Activated CD4-positive, alpha-beta T cell treated with anti-CD3 and anti-CD28 coated beads, Interleukin-2, amount 10 ng/mL, durations not matched to agents 7 days and 5 days (primary cell): ENCODE measurements at regions not wholly inside any gene's neighbourhood (a gene's known extent, or its start where the extent isn't known, plus 50 kb on each side); places are given as distances from the start of the nearest gene placed in this dataset.

Experiments used
- CTCF ChIA-PET: fragments of 350-600 bp; sonication (Branson Sonifier 250); formaldehyde crosslinking; loops from one replicate; lab custom pipeline; 2021; ENCODE audit warnings: antibody characterized with exemption; lab: Charles Lee
- POLR2A ChIA-PET: fragments of 350-600 bp; sonication (Branson Sonifier 250); formaldehyde crosslinking; loops from one replicate; lab custom pipeline; 2021; ENCODE audit warnings: antibody characterized with exemption; lab: Charles Lee
- DNase-seq: peaks from one replicate; pipeline ENCODE4 v3.0.0-alpha.2; 2020
- H3K27ac Mint-ChIP-seq: one replicate; pipeline ENCODE4 v1.8.0; 2021; ENCODE audit warnings: mild to moderate bottlenecking, moderate library complexity, mixed read lengths
- H3K27me3 Mint-ChIP-seq: one replicate; pipeline ENCODE4 v1.8.0; 2021; ENCODE audit warnings: mixed read lengths
- H3K36me3 Mint-ChIP-seq: one replicate; pipeline ENCODE4 v1.8.0; 2021; ENCODE audit warnings: low read depth, mixed read lengths
- H3K4me1 Mint-ChIP-seq: one replicate; pipeline ENCODE4 v1.8.0; 2021; ENCODE audit warnings: mixed read lengths
- H3K4me3 Mint-ChIP-seq: one replicate; pipeline ENCODE4 v1.8.0; 2021; ENCODE audit warnings: mild to moderate bottlenecking, moderate library complexity, mixed read lengths
- H3K9me3 Mint-ChIP-seq: one replicate; pipeline ENCODE4 v1.8.0; 2021; ENCODE audit warnings: mixed read lengths

DNA sequence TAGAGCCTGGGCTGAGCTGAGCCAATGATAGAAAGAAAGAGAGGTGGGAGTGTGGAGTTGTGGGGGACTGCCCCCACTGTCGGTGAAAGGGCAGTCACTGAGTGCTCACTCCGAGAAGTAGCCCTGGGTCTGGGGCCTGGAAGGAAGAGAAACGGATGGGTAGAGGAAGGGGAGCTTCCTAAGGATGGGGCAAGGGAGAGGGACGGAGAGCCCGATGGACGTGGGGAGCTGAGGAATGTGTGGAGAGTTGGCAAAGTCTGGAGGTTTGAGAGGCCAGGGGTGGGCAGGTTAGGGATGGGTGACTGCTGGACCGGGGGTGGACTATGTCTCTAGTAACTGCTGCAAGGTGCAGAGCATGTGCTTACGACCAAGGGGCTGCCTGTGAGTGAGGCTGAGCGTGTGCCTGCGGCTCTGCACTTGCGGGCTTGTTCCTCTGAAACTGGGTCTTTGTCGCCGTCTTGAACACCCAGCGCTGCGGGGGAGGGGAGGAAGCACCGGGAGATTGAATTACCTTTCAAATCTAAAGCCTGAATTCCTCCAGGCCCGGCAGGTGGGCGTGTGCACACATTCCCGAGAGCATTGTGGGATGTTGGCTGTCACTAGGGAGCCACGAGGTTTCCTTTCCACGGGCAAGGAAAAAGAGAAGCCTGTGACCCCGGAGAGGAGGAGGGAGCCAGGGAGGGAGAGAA, 76.4 kb upstream of the ARAP3 start:
- peaks cover 41% of the 10 kb centered on the region for H3K27me3 Mint-ChIP-seq

DNA sequence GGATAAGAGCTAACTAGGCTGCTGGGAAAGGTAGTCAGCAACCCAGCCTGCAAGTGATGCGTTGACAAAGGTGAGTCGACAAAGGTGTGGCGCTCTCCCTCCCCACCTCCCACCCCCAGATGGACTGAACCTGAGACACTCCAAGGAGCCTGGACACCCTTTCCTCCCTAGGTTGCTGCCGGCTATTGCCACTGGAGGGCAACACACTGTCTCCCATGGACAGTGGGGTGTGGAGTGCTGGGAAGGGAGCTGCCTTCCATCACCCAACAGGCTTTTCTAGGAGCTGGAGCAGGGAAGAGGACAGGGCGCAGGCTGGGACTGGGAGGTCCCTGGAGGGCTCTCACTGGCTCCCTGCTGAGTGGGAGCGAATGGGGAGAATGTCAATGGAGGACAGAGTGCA, 75.4 kb upstream of the ARAP3 start:
- Mint-ChIP-seq H3K27ac (no peak overlapping the region), H3K9me3 (no peaks in the 10 kb centered on the region), H3K4me1 (no peaks in the 10 kb centered on the region), H3K27me3 (peaks cover 44% of the 10 kb centered on the region), H3K4me3 (no peak overlapping the region), H3K36me3 (no peaks in the 10 kb centered on the region)
- ChIA-PET POLR2A (no interaction called here), CTCF (no interaction called here)
- no peak for DNase-seq

More for the DNA sequence above, 76.4 kb upstream of the ARAP3 start:
- H3K9me3 Mint-ChIP-seq = no peaks in the 10 kb centered on the region
- ChIA-PET POLR2A (no interaction called here), CTCF (interaction anchor here (0.8 kb wide), 1 partner anchor 121 kb away, joined by 3 read pairs; no protein-coding TSS in a partner anchor)
- DNase-seq = no peak
- no peak overlapping the region for H3K27ac Mint-ChIP-seq
- H3K4me1 Mint-ChIP-seq = no peaks in the 10 kb centered on the region
- no peak overlapping the region for H3K4me3 Mint-ChIP-seq
- no peaks in the 10 kb centered on the region for H3K36me3 Mint-ChIP-seq

GRCh38 chr5:141756196-141756595, 74.2 kb upstream of the ARAP3 start:
- H3K9me3 Mint-ChIP-seq = no peaks in the 10 kb centered on the region
- no peak for DNase-seq
- POLR2A ChIA-PET = no interaction called here
- peaks cover 55% of the 10 kb centered on the region for H3K27me3 Mint-ChIP-seq
- no peaks in the 10 kb centered on the region for H3K36me3 Mint-ChIP-seq
- no peaks in the 10 kb centered on the region for H3K4me1 Mint-ChIP-seq
- CTCF ChIA-PET = interaction anchor here (0.6 to 1.3 kb wide), 3 partner anchors 9 to 30 kb away, joined by 3 to 6 read pairs (median 6); no protein-coding TSS in a partner anchor
- H3K27ac Mint-ChIP-seq = no peak overlapping the region
- H3K4me3 Mint-ChIP-seq = no peak overlapping the region

- DNase-seq = peak; percentile 52
- H3K4me3 Mint-ChIP-seq = no peak overlapping the region
- no peaks in the 10 kb centered on the region for H3K4me1 Mint-ChIP-seq
- CTCF ChIA-PET = interaction anchor here (1.4 kb wide), 1 partner anchor 16 kb away, joined by 3 read pairs; no protein-coding TSS in a partner anchor
- H3K27ac Mint-ChIP-seq = no peak overlapping the region
- H3K36me3 Mint-ChIP-seq = no peaks in the 10 kb centered on the region
- peaks cover 47% of the 10 kb centered on the region for H3K27me3 Mint-ChIP-seq
- POLR2A ChIA-PET = no interaction called here
- H3K9me3 Mint-ChIP-seq = no peaks in the 10 kb centered on the region
These were observed 72.1 kb upstream of the ARAP3 start for GRCh38 chr5:141753971-141754713.

- H3K4me3 Mint-ChIP-seq = no peak overlapping the region
- no peaks in the 10 kb centered on the region for H3K36me3 Mint-ChIP-seq
- H3K4me1 Mint-ChIP-seq = no peaks in the 10 kb centered on the region
- DNase-seq = no peak
- no peaks in the 10 kb centered on the region for H3K9me3 Mint-ChIP-seq
- no peak overlapping the region for H3K27ac Mint-ChIP-seq
- ChIA-PET CTCF (no interaction called here), POLR2A (no interaction called here)
- H3K27me3 Mint-ChIP-seq = peaks cover 43% of the 10 kb centered on the region
These were observed 71.3 kb upstream of the ARAP3 start for GRCh38 chr5:141753143-141753970.

DNA sequence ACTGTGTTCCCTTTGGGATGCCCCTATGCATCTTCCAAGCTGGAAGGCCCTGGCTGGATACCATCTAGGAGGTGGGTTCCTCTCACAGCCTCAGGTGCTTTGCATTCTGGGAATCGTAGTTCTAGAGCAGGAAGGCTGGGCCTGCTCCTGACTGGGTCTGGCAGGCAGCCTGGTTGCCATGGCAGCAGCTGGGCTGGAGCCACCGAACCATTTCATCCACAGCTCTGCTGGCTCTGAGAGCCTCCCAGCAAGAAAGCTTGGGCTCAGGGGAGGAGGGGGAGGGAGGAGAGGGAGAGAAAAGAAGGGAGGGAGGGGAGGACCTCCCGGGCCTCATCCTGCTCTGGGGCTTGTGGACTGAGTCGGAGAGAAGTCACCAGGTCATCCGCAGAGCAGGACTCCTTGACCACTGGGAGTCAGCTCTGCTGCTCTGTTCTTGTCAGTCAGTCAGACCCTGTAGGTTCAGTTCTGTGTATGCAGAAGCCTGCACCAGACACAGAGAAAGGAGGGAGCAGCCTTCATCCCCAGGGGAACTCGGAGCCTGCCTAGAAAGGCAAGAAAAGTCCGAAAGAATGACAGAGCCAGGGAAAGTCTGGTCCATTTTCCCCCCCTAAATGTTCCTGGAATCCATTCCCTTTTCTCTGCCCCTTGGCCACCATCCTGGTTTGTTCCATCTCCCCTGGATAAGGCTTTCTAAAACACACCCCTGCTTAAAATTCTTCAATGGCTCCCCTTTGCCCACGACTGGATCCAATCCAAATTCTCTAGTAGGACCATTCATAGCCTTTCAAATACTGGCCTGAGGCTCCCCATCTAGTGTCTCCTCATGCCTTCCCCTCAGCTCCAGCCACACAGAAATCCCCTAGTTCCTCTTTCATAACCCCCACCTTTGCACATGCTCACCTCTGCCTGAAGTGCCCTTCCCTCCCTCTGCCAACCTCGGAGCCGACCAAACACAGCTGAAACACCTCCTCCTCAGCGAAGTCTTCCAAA, 65.4 kb upstream of the ARAP3 start:
- H3K36me3 Mint-ChIP-seq = no peaks in the 10 kb centered on the region
- no peak overlapping the region for H3K27ac Mint-ChIP-seq
- peaks cover 26% of the 10 kb centered on the region for H3K27me3 Mint-ChIP-seq
- CTCF ChIA-PET = no interaction called here
- H3K9me3 Mint-ChIP-seq = no peaks in the 10 kb centered on the region
- no peak for DNase-seq
- no peak overlapping the region for H3K4me3 Mint-ChIP-seq
- no peaks in the 10 kb centered on the region for H3K4me1 Mint-ChIP-seq
- POLR2A ChIA-PET = no interaction called here

- peaks cover 17% of the 10 kb centered on the region for H3K27me3 Mint-ChIP-seq
These were observed 64.4 kb upstream of the ARAP3 start for GRCh38 chr5:141746395-141746794.

DNA sequence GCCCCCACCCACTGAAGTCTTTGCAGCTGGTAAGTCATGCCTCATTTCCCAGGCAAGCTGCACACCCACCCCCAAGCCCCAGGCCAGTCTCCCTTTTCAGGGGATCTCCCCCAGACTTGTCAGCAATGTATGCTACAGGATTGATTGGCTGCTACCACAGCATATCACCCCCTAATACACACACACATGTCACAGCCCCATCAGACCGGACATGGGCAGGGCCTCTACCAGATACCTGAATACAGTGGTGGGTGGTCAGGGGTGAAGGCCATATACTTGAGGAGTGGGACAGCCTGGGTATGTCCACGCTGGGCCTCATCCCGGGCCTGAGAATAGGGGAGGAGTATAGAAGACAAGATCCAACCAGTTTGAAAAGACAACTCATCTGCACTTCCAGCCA, 63.4 kb upstream of the ARAP3 start:
- no peak for DNase-seq
- ChIA-PET POLR2A (no interaction called here), CTCF (interaction anchor here (0.6 kb wide), 1 partner anchor 33 kb away, joined by 3 read pairs; no protein-coding TSS in a partner anchor)
- no peaks in the 10 kb centered on the region for H3K4me1 Mint-ChIP-seq
- no peaks in the 10 kb centered on the region for H3K9me3 Mint-ChIP-seq
- no peak overlapping the region for H3K27ac Mint-ChIP-seq
- peaks cover 15% of the 10 kb centered on the region for H3K27me3 Mint-ChIP-seq
- H3K4me3 Mint-ChIP-seq = no peak overlapping the region
- H3K36me3 Mint-ChIP-seq = no peaks in the 10 kb centered on the region

More at GRCh38 chr5:141746395-141746794, 64.4 kb upstream of the ARAP3 start:
- Mint-ChIP-seq H3K4me1 (no peaks in the 10 kb centered on the region), H3K36me3 (no peaks in the 10 kb centered on the region), H3K4me3 (no peak overlapping the region), H3K27ac (no peak overlapping the region), H3K9me3 (no peaks in the 10 kb centered on the region)
- no peak for DNase-seq
- ChIA-PET POLR2A (no interaction called here), CTCF (no interaction called here)

DNA sequence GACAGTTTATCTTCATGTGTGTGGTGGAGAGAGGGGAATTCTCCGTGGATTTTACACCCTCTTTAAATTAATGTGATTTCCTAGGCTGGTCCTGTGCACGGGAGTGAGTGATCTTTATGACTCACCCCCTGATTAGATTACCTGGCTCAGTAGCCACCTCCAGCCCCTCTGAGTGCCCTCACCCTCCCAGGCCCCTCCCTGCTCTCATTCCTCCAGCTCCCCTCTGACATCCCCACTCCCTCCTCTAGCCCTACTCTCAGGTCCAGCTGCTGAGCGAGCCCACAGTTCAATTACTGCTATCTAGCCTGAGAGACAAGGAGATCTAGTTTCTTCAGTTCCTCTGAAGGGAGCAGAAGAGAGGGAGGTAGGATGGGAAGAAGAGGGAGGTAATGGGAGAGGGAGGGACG, 61.8 kb upstream of the ARAP3 start:
- Mint-ChIP-seq H3K27ac (no peak overlapping the region), H3K9me3 (no peaks in the 10 kb centered on the region), H3K36me3 (no peaks in the 10 kb centered on the region), H3K4me3 (no peak overlapping the region), H3K27me3 (peaks cover 15% of the 10 kb centered on the region), H3K4me1 (no peaks in the 10 kb centered on the region)
- ChIA-PET CTCF (no interaction called here), POLR2A (no interaction called here)
- DNase-seq = no peak

DNA sequence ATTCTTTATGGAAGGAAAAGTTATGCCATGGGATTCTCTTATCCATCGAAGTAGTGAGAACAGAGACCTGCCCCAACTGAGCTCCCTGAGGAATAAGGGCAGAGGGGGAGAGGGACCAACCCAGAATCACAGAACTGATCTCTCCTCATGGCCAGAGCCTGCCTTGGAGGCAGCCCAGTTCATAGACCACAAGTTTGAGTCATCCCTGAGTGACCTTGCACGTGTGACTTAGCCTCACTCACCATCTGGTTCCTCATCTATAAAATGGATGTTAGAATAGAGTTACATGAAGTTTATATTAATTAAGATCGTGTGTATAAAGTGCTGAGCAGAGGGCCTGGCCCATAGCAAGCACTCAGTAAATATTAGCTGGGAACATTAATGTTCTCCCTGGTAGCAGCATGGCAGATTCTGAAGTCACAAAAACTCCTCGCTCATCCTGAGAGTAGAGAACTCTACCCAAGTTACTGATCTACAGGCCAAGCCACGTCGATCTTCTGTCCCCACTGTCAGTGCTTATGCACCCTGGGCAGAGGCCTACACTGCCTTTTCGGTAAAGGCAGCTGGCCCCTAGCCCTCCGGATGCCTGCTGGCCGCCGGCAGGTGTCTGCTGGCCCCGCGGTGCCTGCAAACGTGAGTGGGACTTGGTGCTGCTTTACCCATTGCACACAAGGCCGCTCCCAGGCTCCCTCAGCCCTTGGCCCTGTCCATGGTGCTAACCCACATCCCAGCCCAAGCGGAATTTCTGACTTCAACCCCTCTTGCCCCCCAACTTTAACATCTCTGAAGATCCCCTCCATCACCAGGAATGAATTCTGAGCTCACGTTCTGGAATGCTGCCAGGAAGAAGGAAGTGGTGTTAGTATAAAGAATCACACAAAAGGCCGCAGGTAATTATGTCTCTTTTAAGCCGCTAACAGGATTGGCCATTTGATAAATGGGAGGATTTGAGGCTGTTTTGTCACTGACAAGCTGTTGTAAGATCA, 61.1 kb upstream of the ARAP3 start:
- ChIA-PET POLR2A (no interaction called here), CTCF (no interaction called here)
- Mint-ChIP-seq H3K9me3 (no peaks in the 10 kb centered on the region), H3K4me1 (no peaks in the 10 kb centered on the region), H3K27ac (no peak overlapping the region), H3K4me3 (no peak overlapping the region), H3K36me3 (no peaks in the 10 kb centered on the region), H3K27me3 (peaks cover 12% of the 10 kb centered on the region)
- peak; percentile 29 for DNase-seq

GRCh38 chr5:141742144-141742543, 60.1 kb upstream of the ARAP3 start:
- Mint-ChIP-seq H3K4me1 (no peaks in the 10 kb centered on the region), H3K4me3 (no peak overlapping the region), H3K27me3 (peaks cover 6% of the 10 kb centered on the region), H3K36me3 (no peaks in the 10 kb centered on the region), H3K9me3 (no peaks in the 10 kb centered on the region), H3K27ac (no peak overlapping the region)
- ChIA-PET POLR2A (no interaction called here), CTCF (no interaction called here)
- DNase-seq = no peak
